NCI-H446 (cell line): ENCODE measurements at regions not wholly inside any gene's neighbourhood (a gene's known extent, or its start where the extent isn't known, plus 50 kb on each side); places are given as distances from the start of the nearest gene placed in this dataset.

Source experiments
- DNase-seq, 2 experiments: peaks; one replicate each; lab custom pipeline; 2025; lab: John Stamatoyannopoulos, UW

GRCh38 chr1:209454340-209454994 is 129.0 kb upstream of the CAMK1G start:
- no peak for DNase-seq

GRCh38 chr1:209455145-209455544 is 128.4 kb upstream of the CAMK1G start:
- peak in 1 of 2 experiments; percentile 2 for DNase-seq

- peak in 1 of 2 experiments; percentile 7 for DNase-seq
These were observed 127.7 kb upstream of the CAMK1G start for GRCh38 chr1:209455661-209456358.

GRCh38 chr1:209456878-209457277 is 126.6 kb upstream of the CAMK1G start:
- DNase-seq: peak in 1 of 2 experiments; percentile 14

- no peak for DNase-seq
These were observed 126.0 kb upstream of the CAMK1G start for GRCh38 chr1:209457401-209458125.

- DNase-seq: no peak
These were observed 124.6 kb upstream of the CAMK1G start for GRCh38 chr1:209458921-209459320.

GRCh38 chr1:209461168-209461567 is 122.3 kb upstream of the CAMK1G start:
- no peak for DNase-seq

- DNase-seq: no peak
These were observed 121.1 kb upstream of the CAMK1G start for GRCh38 chr1:209462433-209462832.

GRCh38 chr1:209463441-209463840 is 120.1 kb upstream of the CAMK1G start:
- no peak for DNase-seq

- DNase-seq: no peak
These were observed 110.5 kb upstream of the CAMK1G start for GRCh38 chr1:209473025-209473424.

- DNase-seq: no peak
These were observed 103.2 kb upstream of the CAMK1G start for GRCh38 chr1:209480345-209480744.

- no peak for DNase-seq
These were observed 99.8 kb upstream of the CAMK1G start for GRCh38 chr1:209483691-209484090.

GRCh38 chr1:209484429-209484828 is 99.1 kb upstream of the CAMK1G start:
- peak; percentile 17 to 43 for DNase-seq

GRCh38 chr1:209485167-209485566 is 98.3 kb upstream of the CAMK1G start:
- peak; percentile 99 to 100 for DNase-seq

GRCh38 chr1:209485751-209486150 is 97.8 kb upstream of the CAMK1G start:
- peak in 1 of 2 experiments; percentile 49 for DNase-seq

- no peak for DNase-seq
These were observed 96.5 kb upstream of the CAMK1G start for GRCh38 chr1:209486861-209487593.

- peak; percentile 32 to 76 for DNase-seq
These were observed 93.5 kb upstream of the CAMK1G start for GRCh38 chr1:209490013-209490412.

GRCh38 chr1:209491031-209491430 is 92.5 kb upstream of the CAMK1G start:
- no peak for DNase-seq

GRCh38 chr1:209491496-209491895 is 92.0 kb upstream of the CAMK1G start:
- no peak for DNase-seq

- no peak for DNase-seq
These were observed 91.6 kb upstream of the CAMK1G start for GRCh38 chr1:209491897-209492296.

GRCh38 chr1:209493559-209493958 is 90.0 kb upstream of the CAMK1G start:
- DNase-seq: no peak

- no peak for DNase-seq
These were observed 85.8 kb upstream of the CAMK1G start for GRCh38 chr1:209497729-209498128.
